NT2/D1 (cell line): ENCODE measurements at regions not wholly inside any gene's neighbourhood (a gene's known extent, or its start where the extent isn't known, plus 50 kb on each side); places are given as distances from the start of the nearest gene placed in this dataset.

ENCODE experiments used
- YY1 ChIP-seq: IDR thresholded peaks from 2 replicates; pipeline ENCODE4 v1.6.1; 2011; ENCODE audit not compliant: insufficient read length, insufficient read depth
- ZNF274 ChIP-seq: IDR thresholded peaks from 2 replicates; pipeline ENCODE4 v1.6.1; 2011; ENCODE audit warnings: mild to moderate bottlenecking, low read depth, low read length

GRCh38 chr5:2675548-2675947, 75.9 kb downstream of the IRX2 start:
- TF ChIP-seq YY1: no peak
- TF ChIP-seq ZNF274: no peak
